ENCODE measurements at regions not wholly inside any gene's neighbourhood (a gene's known extent, or its start where the extent isn't known, plus 50 kb on each side); places are given as distances from the start of the nearest gene placed in this dataset.
"Not testable (repeated sequence)": the region's sequence is repeated elsewhere in the genome, so short reads cannot be mapped to it uniquely, and the experiment has no call there.

GRCh38 chr7:48992816-48993215 is 68.5 kb downstream of the CDC14C start:
- no peak for DNase-seq (ENCODE audit: low spot score)

- DNase-seq (ENCODE audit: low spot score): peak; percentile 67
Observed at GRCh38 chr7:49001610-49002033, 77.3 kb downstream of the CDC14C start.

DNA sequence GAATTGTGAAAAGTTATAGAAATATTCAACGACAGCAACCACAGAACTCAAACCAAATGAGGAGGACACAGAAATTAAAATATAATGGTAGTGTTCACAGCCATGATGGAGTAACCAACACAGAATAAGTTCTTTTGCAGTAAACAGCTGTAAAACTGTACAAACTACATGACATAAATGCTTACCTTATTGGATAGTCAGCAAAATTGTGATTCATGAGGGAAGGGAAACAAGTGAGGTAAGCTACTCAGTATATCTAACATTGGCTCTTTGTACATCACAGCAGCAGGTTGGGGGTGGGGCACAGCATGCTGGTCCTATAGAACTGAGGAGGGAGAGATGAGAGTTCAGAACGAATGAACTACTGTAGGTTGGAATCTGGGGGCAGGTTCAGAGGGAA is 86.4 kb downstream of the CDC14C start:
- no peak for DNase-seq (ENCODE audit: low spot score)

DNA sequence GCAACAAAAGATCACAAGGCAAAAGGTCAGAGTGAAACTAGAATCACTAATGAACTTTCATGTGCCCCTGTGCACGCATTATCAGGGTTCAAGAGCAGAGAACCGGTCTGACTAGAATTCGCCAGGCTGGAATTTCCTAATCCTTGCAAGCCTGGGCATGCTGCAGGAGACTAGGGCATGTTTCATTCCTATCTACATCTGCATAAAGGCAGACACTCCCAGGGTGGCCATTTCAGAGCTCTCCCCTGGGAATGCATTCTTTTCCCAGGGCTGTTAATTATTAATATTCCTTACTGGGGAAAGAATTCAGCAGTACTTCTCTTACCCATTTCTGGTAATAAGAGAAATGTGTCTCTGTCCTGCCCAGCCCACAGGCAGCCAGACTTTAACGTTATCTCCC is 90.5 kb downstream of the CDC14C start:
- no peak for DNase-seq (ENCODE audit: low spot score)

- DNase-seq (ENCODE audit: low spot score): no peak
Observed at GRCh38 chr7:49020145-49020544, 95.8 kb downstream of the CDC14C start.

GRCh38 chr7:49022448-49022847 is 98.1 kb downstream of the CDC14C start:
- no peak for DNase-seq (ENCODE audit: low spot score)

- DNase-seq (ENCODE audit: low spot score): no peak
Observed at GRCh38 chr7:49023345-49024328, 99.3 kb downstream of the CDC14C start.

- no peak for DNase-seq (ENCODE audit: low spot score)
Observed at GRCh38 chr7:49030221-49030620, 105.9 kb downstream of the CDC14C start.

GRCh38 chr7:49033140-49033539 is 108.8 kb downstream of the CDC14C start:
- not testable (repeated sequence) for DNase-seq (ENCODE audit: low spot score)

DNA sequence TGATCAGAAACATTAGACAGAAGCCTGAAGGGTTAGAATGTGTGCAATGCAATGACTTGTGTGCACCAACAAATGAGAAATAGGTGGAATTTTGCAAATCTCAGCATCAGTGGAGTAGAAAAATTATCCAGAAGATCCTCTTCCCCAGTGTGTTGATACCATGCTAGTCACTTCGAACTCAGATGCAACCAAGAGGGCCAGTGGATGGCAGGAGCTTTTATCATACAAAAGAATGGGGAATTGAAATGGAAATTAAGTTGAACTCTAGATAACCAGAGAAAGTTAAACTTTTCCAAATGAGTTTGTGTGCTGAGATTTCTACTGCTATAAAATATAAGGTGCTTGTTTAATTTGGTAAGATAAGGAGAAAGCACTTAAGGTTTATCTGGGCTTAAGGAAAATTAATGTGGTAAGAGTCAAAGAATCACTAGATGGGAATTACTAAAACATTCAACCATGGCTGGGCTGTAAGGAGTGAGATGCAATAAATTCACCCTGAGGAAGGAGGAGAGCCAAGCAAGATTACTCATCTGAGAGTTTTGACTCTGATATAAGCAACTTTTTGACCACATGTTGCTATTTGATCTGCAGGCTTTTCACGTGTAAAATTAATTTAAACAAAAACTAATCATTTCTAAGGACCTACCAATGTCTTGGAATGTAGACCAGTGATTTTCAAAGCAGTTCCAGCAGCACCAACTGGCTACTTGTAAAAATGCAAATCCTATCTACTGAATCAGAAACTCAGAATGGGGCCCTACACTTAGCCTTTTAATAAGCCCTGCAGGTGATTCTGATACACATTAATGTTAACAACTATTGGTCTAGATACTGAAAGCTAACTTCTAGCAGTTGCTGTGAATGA is 113.2 kb downstream of the CDC14C start:
- peak; percentile 10 for DNase-seq (ENCODE audit: low spot score)

DNA sequence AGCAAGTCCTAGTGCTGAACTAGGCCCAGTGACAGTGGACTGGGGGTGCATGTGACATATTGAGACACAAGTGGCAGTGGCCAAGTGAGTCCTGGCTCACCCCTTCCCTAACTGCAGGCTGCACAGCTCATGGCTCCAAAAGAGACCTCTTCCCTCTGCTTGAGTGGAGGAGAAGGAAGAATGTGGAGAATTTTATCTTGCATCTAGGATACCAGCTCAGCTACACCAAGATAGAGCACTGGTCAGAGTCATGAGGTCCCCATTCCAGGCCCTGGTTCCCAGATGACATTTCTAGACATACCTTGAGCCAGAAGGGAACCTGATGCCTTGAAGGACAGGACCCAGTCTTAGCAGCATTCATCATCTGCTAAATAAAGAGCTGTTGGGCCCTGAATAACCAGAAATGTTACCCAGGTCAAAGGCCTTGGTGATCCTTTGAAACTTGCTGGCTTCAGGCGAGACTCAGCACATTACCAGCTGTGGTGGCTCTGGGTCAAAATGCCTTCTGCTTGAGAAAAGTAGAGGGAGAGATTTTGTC is 114.5 kb downstream of the CDC14C start:
- DNase-seq (ENCODE audit: low spot score): no peak

- no peak for DNase-seq (ENCODE audit: low spot score)
Observed at GRCh38 chr7:49060743-49061142, 136.4 kb downstream of the CDC14C start.

DNA sequence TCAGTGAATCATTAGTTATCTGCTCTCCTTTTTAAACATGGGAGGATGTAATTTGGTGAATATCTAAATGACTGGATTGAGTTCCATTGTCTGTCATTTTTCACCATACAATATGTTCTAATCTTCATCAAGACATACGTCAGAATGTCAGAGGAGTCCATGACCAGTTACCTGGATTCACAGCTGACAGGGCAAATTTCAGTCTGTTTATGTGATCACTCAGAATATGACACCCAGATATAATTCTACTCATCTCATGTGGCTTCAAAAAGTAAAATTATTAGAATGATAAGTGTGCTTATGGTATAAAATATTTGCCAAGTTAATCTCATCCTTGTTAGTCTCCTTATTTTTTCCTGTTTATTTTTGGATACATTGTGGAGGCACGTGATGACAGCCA is 150.2 kb downstream of the CDC14C start:
- no peak for DNase-seq (ENCODE audit: low spot score)

- DNase-seq (ENCODE audit: low spot score): no peak
Observed at GRCh38 chr7:49080896-49081475, 156.6 kb downstream of the CDC14C start.

DNA sequence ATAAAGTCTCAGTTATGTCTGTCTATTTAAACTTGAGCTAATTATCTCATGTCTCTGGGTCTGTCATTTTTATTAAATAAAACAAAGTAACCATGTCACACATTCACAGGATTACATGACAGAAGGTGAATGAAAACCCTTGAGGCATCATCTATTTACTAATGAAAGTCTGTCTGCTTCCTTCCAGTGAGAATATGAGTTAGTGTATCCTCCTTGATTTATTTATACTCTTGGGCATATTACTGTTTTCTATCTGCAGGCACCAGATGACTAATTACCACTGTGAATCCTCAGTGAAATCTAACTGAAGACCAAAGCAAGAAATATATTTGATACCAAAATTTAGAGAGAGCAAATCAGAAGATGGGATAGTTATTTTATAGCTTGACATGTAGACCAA is 163.7 kb downstream of the CDC14C start:
- DNase-seq (ENCODE audit: low spot score): no peak

- no peak for DNase-seq (ENCODE audit: low spot score)
Observed at GRCh38 chr7:49089717-49090116, 165.4 kb downstream of the CDC14C start.

DNA sequence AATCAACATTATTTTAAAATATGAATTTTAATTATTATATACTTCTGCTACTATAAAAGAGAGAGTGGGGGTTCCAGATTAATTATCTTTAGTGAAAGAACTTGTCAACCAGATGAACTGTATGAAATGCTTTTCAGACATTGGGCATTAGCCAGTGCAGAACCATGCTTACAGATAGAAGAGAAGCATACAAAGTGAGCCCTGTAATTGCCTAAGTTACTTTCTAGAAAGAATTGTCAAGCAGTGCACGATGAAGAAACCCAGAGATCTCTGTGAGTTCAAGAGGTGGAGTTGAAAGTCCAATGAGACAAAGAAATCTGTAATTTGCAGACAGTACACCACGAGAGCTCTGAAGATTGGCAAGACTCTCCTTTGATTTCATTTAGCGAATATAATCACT is 166.7 kb downstream of the CDC14C start:
- DNase-seq (ENCODE audit: low spot score): no peak

DNA sequence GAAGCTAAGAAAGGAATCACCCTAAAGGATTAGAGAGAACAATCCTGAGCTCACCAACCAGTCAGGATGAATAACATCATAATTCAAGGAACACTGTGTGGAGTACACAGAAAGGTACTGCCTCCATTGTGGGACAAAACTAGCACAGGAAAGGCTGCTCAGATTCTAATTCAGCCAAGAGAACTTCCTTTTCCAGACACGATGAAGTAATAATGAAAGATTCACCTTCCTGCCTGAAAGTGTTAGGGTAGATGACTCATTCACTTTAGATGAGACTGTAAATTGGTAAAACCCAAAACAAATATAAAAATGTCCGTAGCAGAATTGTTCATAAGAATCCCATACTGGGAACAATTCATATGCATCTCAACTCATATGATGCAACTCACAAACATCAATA is 167.2 kb downstream of the CDC14C start:
- peak; percentile 31 for DNase-seq (ENCODE audit: low spot score)

GRCh38 chr7:49093218-49093617 is 168.9 kb downstream of the CDC14C start:
- no peak for DNase-seq (ENCODE audit: low spot score)

DNA sequence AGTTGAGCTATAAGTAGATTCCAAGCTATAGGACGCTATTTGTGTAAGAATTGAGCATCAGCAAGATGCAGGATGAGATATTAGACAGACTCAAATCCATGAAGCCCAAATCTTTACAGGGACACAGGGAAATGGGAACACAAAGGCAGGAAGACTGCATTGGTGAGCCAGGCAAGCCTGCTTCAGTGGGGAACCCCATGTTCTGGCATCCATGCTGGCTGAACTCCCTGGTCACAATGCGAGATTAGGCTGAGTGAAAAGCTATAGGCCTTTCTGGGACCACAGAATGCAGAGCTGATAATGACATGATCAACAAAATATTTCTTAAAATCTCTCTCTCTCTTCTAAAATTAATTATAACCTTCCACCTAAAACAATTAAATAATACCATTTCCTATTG is 170.5 kb downstream of the CDC14C start:
- no peak for DNase-seq (ENCODE audit: low spot score)

DNA sequence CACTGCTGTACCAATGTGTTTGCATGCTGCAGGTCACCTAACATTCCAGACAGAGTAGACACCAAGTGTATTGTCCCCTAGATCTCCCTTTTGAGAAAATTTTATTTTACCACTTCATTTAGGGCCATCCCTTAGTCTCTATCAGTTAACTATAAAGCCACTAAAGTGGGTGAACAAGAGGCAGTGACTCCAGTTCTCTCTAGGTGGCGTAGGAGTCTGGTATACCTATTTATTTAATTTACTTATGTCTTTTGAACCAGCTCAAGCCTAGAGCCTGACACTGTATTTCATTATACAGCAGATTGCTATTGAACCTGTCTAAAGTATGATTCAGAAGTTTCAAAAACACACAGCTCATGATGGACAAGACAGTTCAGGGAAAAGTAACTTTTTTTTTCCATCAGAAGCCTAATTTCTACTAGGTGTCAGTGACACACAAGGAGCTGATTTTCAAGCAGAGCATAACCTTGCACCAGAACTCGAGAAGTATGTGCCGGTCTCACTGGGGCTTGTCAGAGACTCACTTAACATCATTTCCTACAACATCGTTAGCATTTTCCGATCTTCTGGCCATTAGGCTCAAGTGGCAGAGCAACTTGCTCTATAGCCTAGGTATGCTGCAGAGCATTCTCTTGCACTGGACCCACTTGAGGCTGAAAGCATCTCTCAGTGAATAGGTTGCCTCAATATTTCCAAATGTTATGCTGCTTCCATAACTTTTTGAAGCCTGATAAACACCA is 175.4 kb downstream of the CDC14C start:
- DNase-seq (ENCODE audit: low spot score): peak; percentile 33
